GM18909 (cell line): ENCODE measurements at regions not wholly inside any gene's neighbourhood (a gene's known extent, or its start where the extent isn't known, plus 50 kb on each side); places are given as distances from the start of the nearest gene placed in this dataset.
"Not testable (repeated sequence)": the region's sequence is repeated elsewhere in the genome, so short reads cannot be mapped to it uniquely, and the experiment has no call there.

ENCODE experiments used
- ATAC-seq: cut with Tn5 transposase; IDR thresholded peaks from one replicate; pipeline ENCODE4 v1.9.1; 2021; ENCODE audit warnings: mild to moderate bottlenecking; ENCODE audit not compliant: unreplicated experiment, poor library complexity

DNA sequence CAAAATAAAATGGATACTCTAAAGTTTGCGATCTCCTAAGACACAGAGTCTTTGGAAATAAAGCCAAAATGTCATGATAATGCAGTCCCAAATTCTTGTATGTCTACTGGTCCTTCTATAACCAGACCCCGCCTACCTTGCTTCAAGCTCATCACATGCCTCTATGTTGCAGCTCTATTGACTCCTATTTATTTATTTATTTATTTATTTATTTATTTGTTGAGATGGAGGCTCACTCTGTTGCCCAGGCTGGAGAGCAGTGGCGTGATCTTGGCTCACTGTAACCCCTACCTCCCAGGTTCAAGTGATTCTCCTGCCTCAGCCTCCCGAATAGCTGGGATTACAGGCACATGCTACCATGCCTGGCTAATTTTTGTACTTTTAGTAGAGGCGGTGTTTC is 398.7 kb upstream of the SOX5 start:
- ATAC-seq: not testable (repeated sequence)

DNA sequence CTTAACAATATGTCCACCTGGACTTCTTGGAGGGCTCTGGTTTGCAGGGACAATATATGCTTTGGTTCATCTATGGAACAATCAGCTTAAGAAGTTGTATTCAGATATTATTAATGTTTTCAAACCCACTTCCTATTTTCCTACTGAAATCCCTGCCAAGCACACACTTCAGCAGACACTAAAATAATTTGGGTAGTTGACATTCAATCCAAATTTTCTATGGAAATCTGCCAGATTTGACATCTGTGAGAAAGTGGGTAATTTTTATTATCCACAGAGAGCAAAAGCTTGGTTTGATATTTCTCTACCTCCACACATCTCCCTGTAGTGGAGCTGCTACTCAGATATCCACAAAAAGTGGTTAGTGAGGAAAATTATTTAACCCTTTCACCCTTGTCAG is 378.8 kb upstream of the SOX5 start:
- no peak for ATAC-seq

DNA sequence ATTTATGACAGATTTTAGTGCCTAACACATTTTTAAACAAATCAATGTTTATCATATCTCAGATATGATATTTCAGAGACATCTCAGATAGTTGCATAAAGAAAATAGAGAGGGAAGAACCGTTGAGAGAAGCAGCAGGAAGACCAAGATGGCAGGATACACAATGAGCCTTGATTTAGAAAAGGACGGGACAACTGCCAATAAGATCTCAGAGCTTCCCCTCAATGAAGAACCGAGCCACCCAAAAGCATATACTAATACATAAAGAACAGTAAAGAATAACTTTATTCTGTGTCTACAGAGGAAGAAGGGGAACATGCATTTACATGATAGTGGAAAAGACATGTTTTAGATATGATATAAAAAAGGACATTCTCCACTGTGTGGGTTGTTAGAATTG is 375.9 kb upstream of the SOX5 start:
- ATAC-seq: no peak

DNA sequence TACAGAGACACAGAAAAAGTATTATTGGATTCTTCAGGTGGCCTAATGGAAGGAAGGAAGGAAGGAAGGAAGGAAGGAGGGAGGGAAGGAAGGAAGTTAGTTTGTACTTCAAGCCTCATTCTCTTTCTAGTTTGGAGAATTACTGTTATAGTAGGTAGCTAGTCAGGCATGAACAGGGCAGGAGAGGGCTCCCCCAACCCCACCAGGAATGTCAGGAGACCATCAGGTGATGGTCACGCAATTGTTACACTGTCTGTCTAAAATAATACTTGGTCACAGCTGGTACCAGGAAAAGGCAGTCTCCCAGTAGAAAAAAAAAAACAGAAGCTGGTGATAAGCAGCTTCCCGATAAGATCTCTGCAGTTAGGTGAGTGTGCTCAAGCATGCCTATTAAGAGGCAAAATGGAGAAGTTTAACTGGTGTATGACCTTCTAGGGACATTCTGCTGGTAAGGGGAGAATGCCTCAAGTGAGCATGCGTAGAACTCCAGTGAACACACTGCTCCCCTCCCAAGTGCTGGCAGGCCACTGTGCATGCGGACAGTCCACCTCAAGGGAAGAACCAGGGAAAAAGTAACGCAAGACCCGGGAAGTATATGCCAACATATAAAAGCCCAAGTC is 358.4 kb upstream of the SOX5 start:
- no peak for ATAC-seq

DNA sequence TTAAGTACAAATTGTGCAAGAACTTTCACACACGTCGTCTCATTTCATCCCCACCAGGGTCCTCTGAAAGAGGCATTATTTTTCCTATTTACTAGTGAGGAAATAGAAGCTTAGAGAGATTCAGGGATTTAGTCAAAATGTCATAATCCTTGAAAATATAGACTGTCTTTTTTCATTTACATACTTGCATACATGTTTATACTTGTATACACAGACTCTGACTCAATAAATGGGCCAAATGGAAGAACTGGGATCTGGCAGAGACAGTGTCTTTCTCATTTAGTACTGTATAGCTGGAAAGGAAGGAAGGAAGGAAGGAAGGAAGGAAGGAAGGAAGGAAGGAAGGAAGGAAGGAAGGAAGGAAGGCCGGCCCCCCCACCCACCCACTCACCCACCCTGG is 357.7 kb upstream of the SOX5 start:
- ATAC-seq: no peak

DNA sequence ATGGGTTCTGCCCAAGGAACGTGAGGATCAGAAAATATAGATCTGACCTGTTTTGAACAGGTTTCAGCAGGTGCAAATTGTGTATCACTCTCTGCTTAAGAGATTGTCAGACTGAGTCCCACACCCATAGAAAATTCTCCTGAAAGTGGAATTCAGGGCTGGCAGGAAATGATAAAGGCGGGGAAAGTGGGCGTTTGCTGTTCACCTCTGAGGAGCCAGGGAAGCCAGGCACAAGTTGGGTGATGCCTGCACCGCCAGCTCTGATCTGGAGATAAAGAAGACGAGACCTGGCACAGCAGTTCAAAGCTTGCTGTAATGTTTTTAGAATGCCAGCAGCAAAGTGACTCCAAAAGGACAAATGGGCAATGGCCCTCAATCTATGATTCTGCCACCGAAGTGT is 356.5 kb upstream of the SOX5 start:
- ATAC-seq: no peak

DNA sequence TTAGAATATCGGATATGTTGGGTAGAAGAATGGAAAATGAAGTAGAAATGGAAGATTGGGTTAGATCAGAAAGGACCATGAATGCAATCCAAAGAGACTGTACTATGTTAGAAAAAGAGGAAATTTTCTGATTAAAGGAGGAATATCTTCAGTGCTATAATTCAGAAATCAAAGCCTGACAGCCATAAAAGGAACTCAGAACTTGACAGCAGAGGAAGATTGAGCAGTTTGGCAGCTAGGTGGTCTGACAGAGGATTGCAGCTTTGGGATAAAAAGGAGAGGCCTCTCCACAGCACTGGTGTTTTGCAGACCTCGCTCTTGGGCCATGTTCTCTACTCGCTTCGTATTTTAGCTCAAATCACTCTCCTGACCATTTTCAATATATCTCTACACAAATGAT is 354.8 kb upstream of the SOX5 start:
- no peak for ATAC-seq

DNA sequence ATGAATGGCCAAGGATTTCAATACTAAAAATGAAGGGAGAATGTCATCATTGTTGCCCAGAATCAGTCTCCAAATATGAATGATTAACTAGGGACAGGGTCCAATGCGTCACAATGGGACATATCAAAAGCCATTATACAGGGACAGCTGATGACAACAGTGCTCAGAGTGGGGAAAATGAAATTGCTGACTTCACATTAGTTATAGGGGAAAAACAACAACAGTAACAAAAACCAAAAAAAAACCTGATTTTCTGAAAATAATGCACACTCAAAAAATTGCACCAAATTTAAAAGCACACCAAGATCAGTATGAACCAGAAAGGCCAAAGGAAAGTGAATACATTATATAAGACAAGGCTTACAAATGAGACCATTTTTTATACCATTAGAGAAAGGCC is 353.2 kb upstream of the SOX5 start:
- ATAC-seq: no peak

DNA sequence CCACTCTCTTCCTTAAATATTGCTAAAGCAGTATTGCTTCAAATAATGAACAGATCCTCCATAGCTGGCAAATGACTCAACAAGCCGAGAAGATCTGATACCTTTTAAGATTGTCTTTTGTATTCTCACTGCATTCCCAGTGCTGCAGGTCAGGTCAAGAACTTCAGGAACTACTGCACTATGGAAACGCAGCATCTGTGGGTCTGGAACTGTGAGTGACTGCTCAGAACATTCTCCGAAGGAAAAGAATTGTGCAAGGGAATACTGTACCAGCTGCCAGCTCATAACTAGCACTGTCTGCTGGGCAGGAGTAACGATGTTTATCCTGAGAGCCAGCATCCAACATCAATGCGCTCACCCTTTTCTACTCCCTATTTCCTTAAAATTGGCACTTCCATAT is 348.0 kb upstream of the SOX5 start:
- no peak for ATAC-seq

DNA sequence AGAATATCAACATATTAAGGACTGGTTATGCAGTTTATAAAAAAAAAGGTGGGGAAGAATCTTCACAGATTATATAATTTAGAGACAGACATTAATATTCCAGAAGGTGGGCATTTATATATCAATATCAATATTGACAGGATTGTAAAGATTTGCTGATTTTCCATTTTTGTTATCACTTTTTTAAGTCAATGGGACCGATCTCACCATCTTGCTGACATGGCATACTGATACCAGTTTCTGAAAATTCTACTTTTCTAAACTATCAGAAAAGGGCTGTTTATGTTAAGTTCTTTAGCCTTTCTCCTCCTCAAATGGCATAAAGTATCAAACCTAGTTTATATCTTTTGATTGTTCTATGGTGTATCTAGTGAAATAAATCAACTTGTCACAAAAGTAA is 344.1 kb upstream of the SOX5 start:
- no peak for ATAC-seq

DNA sequence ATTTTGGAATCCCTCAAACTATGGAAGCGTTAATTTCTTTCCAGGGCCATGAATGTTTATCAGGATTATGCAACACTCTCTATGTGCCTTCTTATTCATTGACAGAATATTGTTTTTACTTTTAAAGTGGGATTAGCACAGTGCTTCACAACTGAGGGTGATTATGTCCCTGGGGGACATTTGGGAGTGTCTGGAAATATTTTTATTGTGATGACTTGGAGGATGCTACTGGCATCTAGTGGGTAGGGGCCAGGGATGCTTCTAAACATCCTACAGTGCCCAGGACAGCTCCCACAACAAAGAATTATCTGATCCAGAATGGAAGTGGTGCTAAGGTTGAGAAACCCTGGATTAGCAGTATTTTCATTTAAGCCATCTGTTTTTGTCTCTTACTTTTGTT is 338.5 kb upstream of the SOX5 start:
- ATAC-seq: no peak

DNA sequence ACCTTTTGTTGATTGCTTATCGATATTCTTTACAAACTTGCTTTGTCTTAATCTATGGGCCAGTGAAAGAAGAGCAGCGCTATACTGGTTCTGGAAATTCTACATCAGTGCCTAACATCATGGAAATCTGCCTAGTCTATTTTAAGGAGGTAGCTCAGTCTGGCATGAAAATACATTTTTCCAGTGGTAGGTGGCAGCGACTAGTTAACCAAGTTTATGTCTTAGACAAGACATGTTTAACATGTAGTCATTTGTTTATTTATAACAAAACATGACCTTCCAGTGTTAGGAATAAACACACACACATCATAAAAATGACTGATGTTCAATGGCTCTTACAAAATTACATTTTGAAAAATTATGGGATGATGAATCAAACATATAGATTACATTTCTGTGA is 336.0 kb upstream of the SOX5 start:
- ATAC-seq: no peak

DNA sequence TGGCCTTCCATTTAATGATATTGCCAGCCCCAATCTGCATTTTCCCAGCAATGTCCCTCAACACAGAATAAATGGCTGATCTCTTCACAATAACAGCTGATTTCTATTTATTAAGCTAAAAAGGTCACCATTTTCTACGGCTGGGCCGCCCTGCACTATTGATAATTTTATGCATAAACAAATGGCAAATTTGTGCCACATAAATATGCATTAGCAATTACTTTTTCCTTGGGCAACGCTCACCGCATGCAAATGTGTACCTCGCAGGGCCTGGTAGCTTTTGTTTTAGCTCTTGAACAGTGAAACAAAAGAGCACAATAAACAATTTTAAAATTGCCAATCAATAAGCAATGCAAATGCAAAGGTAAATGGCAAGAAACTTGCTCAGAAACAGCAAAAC is 331.9 kb upstream of the SOX5 start:
- ATAC-seq: no peak

DNA sequence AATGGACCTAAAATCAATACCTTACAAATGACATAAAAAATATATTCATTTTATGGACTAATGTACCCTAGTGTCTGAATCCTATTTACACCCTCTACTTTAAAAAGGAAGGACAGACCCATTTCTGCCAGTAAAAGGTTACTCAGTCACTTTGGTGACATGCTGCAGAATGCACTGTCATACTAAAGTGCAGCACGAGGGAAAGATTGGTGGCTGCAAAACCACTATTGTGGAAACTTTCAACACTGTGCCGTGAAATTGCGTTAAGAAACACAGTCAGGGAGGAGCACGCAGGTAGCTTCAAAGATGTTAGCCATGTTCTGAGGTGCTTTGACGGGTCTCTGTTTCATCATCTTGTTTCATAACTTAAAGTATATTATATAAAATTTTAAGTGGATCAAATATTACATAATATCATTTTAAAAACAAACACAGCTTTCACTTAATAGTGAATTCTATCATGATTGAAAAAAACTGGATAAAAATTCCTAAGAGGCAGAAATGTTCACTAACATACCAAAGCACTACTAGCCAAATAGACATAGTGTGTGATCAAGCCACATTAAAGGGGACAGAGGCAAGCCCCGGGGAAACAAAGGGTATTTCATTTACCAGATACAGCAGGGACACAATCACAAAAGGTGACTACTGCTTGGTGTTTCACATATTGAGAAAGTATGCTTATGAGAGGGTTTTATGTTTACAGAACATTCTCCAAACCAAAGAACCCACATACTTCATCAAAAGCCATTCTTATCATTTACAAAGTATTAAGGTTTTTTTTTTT is 330.8 kb upstream of the SOX5 start:
- no peak for ATAC-seq

DNA sequence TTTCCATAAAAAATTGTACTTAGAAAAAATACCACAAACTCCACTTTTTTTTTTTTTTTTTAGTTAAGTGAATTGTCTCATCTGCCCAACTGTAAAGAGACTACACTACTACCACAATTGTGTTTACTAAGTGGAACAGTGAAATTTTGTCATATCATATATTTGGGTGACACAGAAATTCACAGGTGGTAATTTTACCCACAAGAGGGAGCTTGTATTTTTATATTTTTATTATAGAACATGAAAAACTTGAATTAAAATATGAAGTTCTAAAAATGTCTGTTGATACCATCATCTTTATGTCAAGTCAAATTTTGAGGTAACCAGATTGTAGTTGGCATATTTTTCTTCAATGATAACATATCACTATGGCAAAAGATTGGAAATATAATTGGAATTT is 329.4 kb upstream of the SOX5 start:
- no peak for ATAC-seq

DNA sequence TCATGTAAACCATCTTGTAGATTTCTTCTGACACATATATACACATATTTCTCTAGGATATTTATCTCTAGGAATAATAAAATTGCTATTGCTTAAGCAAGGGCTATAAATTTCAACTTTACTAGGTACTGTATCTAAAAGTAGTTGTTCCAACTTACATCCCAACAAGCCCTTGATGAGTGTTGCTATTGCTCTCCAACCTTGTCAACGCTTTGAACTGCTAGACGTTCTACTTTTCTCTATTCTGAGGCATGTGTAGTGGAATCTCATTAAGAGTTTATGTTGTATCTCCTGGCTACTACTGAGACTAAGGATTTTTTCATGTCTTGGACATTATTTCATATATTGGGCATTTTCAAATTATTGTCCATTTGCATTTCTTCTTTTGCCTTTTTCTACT is 321.5 kb upstream of the SOX5 start:
- ATAC-seq: no peak

DNA sequence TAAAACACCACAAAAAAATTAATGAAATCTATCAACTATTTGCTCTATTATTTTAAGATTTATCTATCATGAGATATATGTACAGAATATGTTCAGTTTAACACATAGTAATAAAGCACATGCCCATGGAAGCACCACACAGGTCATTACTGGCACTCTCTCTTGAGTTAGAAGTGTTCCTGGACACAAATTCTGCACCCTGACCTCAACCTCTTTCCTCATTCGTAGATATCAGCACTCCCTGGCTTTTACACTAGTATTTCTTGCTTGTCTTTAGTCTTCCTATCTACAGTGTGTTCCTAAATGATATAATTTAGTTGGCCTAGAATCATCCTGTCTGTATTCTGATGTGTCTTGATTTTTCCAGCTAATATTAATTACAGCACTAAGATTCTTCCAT is 321.0 kb upstream of the SOX5 start:
- ATAC-seq: no peak

DNA sequence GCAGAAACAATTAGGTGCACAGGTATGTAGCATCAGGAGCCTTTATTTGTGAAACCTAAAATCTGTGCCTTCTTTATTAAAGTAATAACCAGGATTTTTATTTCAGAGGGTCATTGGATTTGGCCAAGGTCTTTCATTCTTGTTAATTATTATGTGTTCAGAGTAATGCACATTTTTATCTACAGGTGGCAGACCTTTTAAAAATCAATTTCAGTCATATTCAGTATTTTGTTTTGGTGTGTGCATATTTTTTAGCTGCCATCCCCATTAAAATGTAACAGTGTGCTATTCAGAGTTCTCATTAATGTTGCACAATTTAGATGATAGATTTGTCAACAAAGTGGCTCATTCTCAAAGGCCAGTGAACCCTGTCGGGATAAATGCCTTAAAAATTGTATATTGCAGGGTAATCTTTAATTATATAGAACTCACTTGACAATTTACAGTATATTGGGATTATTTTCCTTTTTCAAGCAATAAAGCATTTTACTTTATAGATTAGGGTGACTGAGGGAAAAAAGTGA is 319.3 kb upstream of the SOX5 start:
- no peak for ATAC-seq

DNA sequence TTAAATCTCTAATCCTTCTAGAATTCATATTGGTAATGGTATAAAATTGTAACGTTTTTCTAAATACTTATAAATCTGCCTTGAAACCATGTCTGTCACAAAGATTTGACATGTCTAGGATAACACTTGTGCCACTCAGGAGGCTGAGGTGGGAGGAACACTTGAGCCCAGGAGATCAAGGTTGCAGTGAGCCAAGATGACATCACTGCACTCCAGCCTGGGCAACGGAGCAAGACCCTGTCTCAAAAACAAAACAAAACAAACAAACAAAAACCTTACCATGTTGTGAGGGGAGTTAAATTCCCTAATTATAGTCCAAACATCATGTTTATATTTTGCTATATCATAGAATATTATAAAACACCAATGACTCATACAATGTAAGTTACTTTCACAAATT is 317.5 kb upstream of the SOX5 start:
- no peak for ATAC-seq

DNA sequence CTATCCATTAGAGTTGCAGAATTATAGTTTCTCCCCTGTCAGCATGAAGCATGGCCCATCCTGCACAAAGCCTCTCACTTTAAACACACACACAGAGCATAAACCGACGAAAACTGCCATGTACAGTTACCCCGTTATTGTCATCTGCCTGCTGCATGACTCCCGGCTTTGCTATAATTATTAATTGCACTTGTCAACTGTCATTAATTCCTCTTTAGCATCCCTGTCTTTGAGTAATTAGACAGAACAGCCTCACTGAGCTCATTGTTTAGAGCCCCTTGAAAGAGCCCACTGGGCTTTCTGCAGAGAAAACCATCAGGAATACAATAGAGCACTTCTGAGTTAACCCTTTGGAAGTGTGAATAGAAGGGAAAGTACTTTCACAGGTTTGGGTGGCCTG is 307.2 kb upstream of the SOX5 start:
- ATAC-seq: no peak

DNA sequence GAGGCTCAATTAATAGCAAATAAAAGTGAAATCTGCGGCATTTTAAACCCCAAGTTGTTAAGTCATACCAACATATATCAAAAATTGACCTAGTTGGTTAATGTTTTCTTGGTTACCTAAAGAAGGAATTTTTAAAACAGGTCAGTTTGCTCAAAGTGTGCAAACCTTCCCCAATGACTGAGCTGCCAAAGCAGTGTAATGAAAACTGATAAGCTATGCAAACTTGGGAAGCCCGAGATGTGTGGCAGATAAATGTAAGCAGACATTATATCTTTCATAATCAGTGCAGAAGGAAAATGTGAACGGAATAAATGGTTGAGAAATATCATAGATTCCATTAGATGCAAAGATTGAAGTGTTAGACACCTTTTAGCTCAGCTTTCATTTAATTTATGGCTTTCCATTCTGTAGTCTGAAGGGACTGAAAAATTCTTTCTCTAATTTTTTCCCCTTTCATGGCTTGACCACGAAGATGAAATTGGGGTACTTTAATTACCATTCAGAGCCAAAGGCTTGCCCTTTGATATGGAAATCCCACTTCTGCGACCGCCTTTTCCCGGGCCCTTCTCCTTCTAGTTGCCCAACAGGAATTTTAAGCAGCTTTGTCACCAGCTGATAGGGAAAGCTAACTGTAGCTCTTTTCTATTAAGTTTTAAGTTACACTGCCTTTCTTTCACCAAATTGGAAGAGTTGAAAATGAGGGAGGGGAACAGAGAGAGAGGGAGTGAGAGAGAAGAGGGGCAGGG is 306.6 kb upstream of the SOX5 start:
- no peak for ATAC-seq
